ENCODE measurements at regions not wholly inside any gene's neighbourhood (a gene's known extent, or its start where the extent isn't known, plus 50 kb on each side); places are given as distances from the start of the nearest gene placed in this dataset.

DNA sequence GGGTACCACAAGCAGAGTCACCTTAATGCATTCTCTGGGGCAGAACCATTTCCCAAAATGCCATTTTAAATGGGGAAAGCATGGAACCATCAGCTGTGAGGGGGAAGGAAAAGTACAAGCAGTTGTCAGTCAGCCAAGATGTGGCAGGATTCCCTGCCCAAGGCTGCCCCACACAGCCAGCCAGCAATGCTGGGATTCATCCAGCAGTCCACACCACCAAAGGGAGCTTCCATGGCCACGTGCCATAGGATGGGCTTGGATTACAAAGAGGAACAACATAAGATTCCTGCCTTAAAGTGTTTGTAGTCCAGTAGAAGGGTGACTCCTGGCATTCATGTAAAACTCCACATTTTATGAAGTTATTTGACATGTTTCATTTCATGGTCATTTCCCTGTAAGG lies 233.3 kb downstream of the SHOX2 start:
- TF ChIP-seq ZNF274 (IDR thresholded peaks at IDR 0.05; ENCODE audit: low read depth, low read length) (no peak), YY1 (IDR thresholded peaks at IDR 0.05; ENCODE audit: insufficient read depth, insufficient read length) (no peak)

Data from NT2/D1 (cell line).